SK-N-SH (cell line): ENCODE measurements at regions not wholly inside any gene's neighbourhood (a gene's known extent, or its start where the extent isn't known, plus 50 kb on each side); places are given as distances from the start of the nearest gene placed in this dataset.
"Not testable (repeated sequence)": the region's sequence is repeated elsewhere in the genome, so short reads cannot be mapped to it uniquely, and the experiment has no call there.

Experiments used
- CTCF ChIA-PET: fragments of 300-600, 350-600 bp; formaldehyde crosslinking; extraction: SDS; loops from one replicate; lab custom pipeline; 2021; lab: Yijun Ruan, JAX
- POLR2A ChIA-PET: fragments of 350-600 bp; sonication (Branson Sonifier 250); formaldehyde crosslinking; extraction: SDS; loops from one replicate; lab custom pipeline; 2020; ENCODE audit warnings: antibody characterized with exemption, inconsistent platforms; lab: Yijun Ruan, JAX
- DNase-seq: peaks from one replicate; pipeline ENCODE4 v3.0.0; 2012
- H2AFZ ChIP-seq: fragments of 200-600 bp; sonication (generic); 2 replicates; pipeline ENCODE4 v1.8.1; 2016; ENCODE audit warnings: antibody characterized with exemption, mild to moderate bottlenecking, low read depth
- H3F3A ChIP-seq: fragments of 200-600 bp; sonication (generic); replicated peaks from 2 replicates; pipeline ENCODE3; 2016; ENCODE audit warnings: antibody characterized with exemption, mild to moderate bottlenecking; ENCODE audit not compliant: insufficient read depth
- H3K27ac ChIP-seq, 2 experiments: fragments of 200-500 bp in 1 of 2; fragments of 200-600 bp in 1 of 2; sonication (Bioruptor generic) in 1 of 2; sonication (generic), shearing (Covaris generic) in 1 of 2; 2 replicates each; pipeline versions ENCODE4 v1.5.1 to v1.6.1; 2014 to 2016; ENCODE audit warnings: low read depth in 2 of 2, inconsistent platforms in 1 of 2, low read length in 1 of 2, mild to moderate bottlenecking in 1 of 2, mixed read lengths in 1 of 2
- H3K27me3 ChIP-seq: fragments of 200-600 bp; sonication (generic), shearing (Covaris generic); 2 replicates; pipeline ENCODE4 v1.6.1; 2016; ENCODE audit warnings: mixed run types; ENCODE audit not compliant: insufficient read depth
- H3K36me3 ChIP-seq, 2 experiments: fragments of 200-500 bp in 1 of 2; fragments of 200-600 bp in 1 of 2; sonication (Bioruptor generic) in 1 of 2; sonication (generic) in 1 of 2; replicated peaks in 1 of 2; 2 replicates each; pipeline versions ENCODE3 to v1.5.1; 2014 to 2016; ENCODE audit warnings: low read length in 1 of 2, mild to moderate bottlenecking in 1 of 2; ENCODE audit not compliant: insufficient read depth in 2 of 2, control insufficient read depth in 1 of 2
- H3K4me1 ChIP-seq, 2 experiments: fragments of 200-500 bp in 1 of 2; fragments of 200-600 bp in 1 of 2; sonication (Bioruptor generic) in 1 of 2; sonication (generic), shearing (Covaris generic) in 1 of 2; 2 replicates each; pipeline versions ENCODE4 v1.5.1 to v1.6.1; 2014 to 2016; ENCODE audit warnings: low read depth in 1 of 2, low read length in 1 of 2, mixed run types in 1 of 2; ENCODE audit not compliant: insufficient read depth in 2 of 2, control insufficient read depth in 1 of 2
- H3K4me2 ChIP-seq: fragments of 200-600 bp; sonication (generic), shearing (Covaris generic); 2 replicates; pipeline ENCODE4 v1.6.1; 2017; ENCODE audit warnings: mixed run types
- H3K4me3 ChIP-seq, 2 experiments: fragments of 200-500 bp in 1 of 2; fragments of 200-600 bp in 1 of 2; sonication (Bioruptor generic) in 1 of 2; sonication (generic), shearing (Covaris generic) in 1 of 2; 2 replicates each; pipeline versions ENCODE4 v1.5.1 to v1.8.1; 2014 to 2016; ENCODE audit warnings: low read depth in 2 of 2, inconsistent platforms in 1 of 2, low read length in 1 of 2, mild to moderate bottlenecking in 1 of 2, mixed read lengths in 1 of 2, moderate library complexity in 1 of 2
- H3K79me2 ChIP-seq: fragments of 200-600 bp; sonication (generic); 2 replicates; pipeline ENCODE4 v1.8.1; 2017; ENCODE audit warnings: mild to moderate bottlenecking; ENCODE audit not compliant: insufficient read depth
- H3K9ac ChIP-seq: fragments of 200-600 bp; sonication (generic); 2 replicates; pipeline ENCODE4 v1.6.1; 2017; ENCODE audit warnings: mixed run types
- H3K9me2 ChIP-seq: fragments of 200-600 bp; sonication (generic); 2 replicates; pipeline ENCODE4 v1.6.1; 2017; ENCODE audit warnings: mixed run types
- H3K9me3 ChIP-seq: fragments of 200-600 bp; sonication (generic); 2 replicates; pipeline ENCODE4 v1.6.1; 2017; ENCODE audit warnings: mixed run types, mild to moderate bottlenecking, moderate library complexity
- H4K20me1 ChIP-seq: fragments of 200-600 bp; sonication (generic); 2 replicates; pipeline ENCODE4 v1.6.1; 2017; ENCODE audit warnings: mild to moderate bottlenecking, mixed run types; ENCODE audit not compliant: insufficient read depth
- WGBS: methylation state at CpG from one replicate; pipeline ENCODE4 v1.1.6; 2017; ENCODE audit warnings: low lambda C conversion rate; 5-methylcytosine and 5-hydroxymethylcytosine counted together
- small RNA-seq, 7 experiments: library from RNA; depleted of rRNA; stranded (forward); fragments of <200 nt; gene quantifications; one replicate each; pipeline ENCODE3, GENCODE V24; 2012

- H3K9me2 ChIP-seq, POLR2A ChIA-PET, H3F3A ChIP-seq, H3K27me3 ChIP-seq, H3K4me1 ChIP-seq, H3K9ac ChIP-seq, CTCF ChIA-PET, H3K4me3 ChIP-seq, H3K4me2 ChIP-seq, H2AFZ ChIP-seq, H3K27ac ChIP-seq, H3K79me2 ChIP-seq, DNase-seq, H3K9me3 ChIP-seq, H4K20me1 ChIP-seq: not testable (repeated sequence)
- peaks cover 10 to 18% of the 10 kb centered on the region in 2 experiments for H3K36me3 ChIP-seq
- 90% methylated on average over 3 of the region's 3 CpGs for WGBS
These were observed 66.7 kb upstream of the ERV3-1 start for GRCh38 chr7:65073160-65073559.

DNA sequence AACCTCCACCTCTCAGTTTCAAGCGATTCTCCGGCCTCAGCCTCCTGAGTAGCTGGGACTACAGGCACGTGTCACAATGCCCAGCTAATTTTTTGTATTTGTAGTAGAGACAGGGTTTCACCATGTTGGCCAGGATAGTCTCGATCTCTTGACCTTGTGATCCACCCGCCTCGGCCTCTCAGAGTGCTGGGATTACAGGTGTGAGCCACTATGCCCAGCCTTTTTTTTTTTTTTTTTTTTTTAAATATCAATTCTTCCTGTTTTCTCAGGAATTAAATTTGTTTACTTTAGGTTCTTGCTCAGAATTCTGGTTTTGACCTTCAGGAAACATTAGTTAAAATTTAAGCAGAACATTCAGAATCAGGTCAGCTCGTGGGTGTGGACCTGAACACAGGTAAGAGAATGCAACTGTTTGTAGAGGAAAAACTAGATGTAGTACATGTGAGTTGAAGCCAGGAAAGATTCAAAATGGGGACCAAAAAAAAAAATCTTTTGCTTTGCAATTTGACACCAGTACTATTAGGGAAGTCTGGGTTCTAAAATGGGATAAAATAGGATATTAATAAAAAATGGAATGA, 65.5 kb upstream of the ERV3-1 start:
- POLR2A ChIA-PET, result not testable (repeated sequence)
- WGBS, result 97% methylated on average over 7 of the region's 7 CpGs

GRCh38 chr7:65069476-65069875, 63.0 kb upstream of the ERV3-1 start:
- H3K4me2 ChIP-seq, DNase-seq, H3K4me3 ChIP-seq, H2AFZ ChIP-seq, H3K9me2 ChIP-seq, H3K27me3 ChIP-seq, H3K9ac ChIP-seq, H3K4me1 ChIP-seq, H3K79me2 ChIP-seq, CTCF ChIA-PET, H3K27ac ChIP-seq, H4K20me1 ChIP-seq, H3K9me3 ChIP-seq, H3F3A ChIP-seq: not testable (repeated sequence)
- WGBS, result 100% methylated on average over 1 of the region's 1 CpG
- POLR2A ChIA-PET, result interaction anchor here (0.6 kb wide), 1 partner anchor 689 kb away, joined by 5 read pairs; no protein-coding TSS in a partner anchor
- H3K36me3 ChIP-seq, result peaks cover 16 to 24% of the 10 kb centered on the region in 2 experiments

More for the DNA sequence above, 65.5 kb upstream of the ERV3-1 start:
- H3K4me2 ChIP-seq, H3K9ac ChIP-seq, H3F3A ChIP-seq, H3K4me1 ChIP-seq, H3K27me3 ChIP-seq, H3K79me2 ChIP-seq, CTCF ChIA-PET, H4K20me1 ChIP-seq, DNase-seq, H3K9me3 ChIP-seq, H3K27ac ChIP-seq, H2AFZ ChIP-seq, H3K9me2 ChIP-seq, H3K4me3 ChIP-seq: not testable (repeated sequence)
- peaks cover 10 to 20% of the 10 kb centered on the region in 2 experiments for H3K36me3 ChIP-seq

- CTCF ChIA-PET, H3F3A ChIP-seq, H3K4me3 ChIP-seq, H3K9me3 ChIP-seq, H3K79me2 ChIP-seq, H3K4me2 ChIP-seq, H3K27ac ChIP-seq, H3K27me3 ChIP-seq, DNase-seq, H4K20me1 ChIP-seq, H3K9ac ChIP-seq, H2AFZ ChIP-seq, H3K4me1 ChIP-seq, POLR2A ChIA-PET, H3K9me2 ChIP-seq: not testable (repeated sequence)
- 95% methylated on average over 2 of the region's 2 CpGs for WGBS
- H3K36me3 ChIP-seq, result peaks cover 10 to 15% of the 10 kb centered on the region in 2 experiments
These were observed 56.1 kb upstream of the ERV3-1 start for GRCh38 chr7:65062566-65062965.

DNA sequence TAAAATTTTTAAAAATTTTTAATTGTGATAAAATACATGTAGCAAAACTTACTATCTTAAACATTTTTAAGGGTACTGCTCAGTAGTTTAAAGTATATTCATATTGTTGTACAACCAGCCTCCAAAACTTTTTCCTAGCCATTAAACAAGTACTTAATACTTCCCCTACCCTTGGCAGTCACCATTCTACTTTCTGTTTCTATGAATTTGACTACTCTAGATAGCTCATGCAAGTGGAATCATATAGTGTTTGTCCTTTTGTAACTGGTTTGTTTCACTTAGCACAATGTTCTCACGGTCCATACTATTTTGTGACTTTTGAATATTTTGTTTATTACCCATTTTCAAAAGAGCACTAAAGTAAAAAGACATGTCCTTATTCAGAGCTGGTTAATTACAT, 52.8 kb upstream of the ERV3-1 start:
- H3F3A ChIP-seq, H3K27me3 ChIP-seq, H3K9me2 ChIP-seq, H3K4me3 ChIP-seq, H3K79me2 ChIP-seq, H3K9me3 ChIP-seq, H2AFZ ChIP-seq, H3K4me2 ChIP-seq, H4K20me1 ChIP-seq, H3K9ac ChIP-seq, H3K27ac ChIP-seq, CTCF ChIA-PET, H3K4me1 ChIP-seq, DNase-seq, POLR2A ChIA-PET: not testable (repeated sequence)
- H3K36me3 ChIP-seq, result peaks cover 4 to 14% of the 10 kb centered on the region in 2 experiments
- WGBS, result 98% methylated on average over 1 of the region's 1 CpG

Small RNA genes in the stretch of these regions (small RNA-seq; reads per million reads assigned to genes)
- gene AC104073.1, result 0 reads per million in 7 experiments
- 0 reads per million in 7 experiments for gene SNORA15B-1
- 0 to 0.23 (median 0) reads per million in 7 experiments for gene SNORA22C
